ENCODE measurements at regions not wholly inside any gene's neighbourhood (a gene's known extent, or its start where the extent isn't known, plus 50 kb on each side); places are given as distances from the start of the nearest gene placed in this dataset.

- no peak overlapping the region for H2BK15ac ChIP-seq (ENCODE audit: low read length)
- no peak for FAIRE-seq
- no peak overlapping the region for H3K27ac ChIP-seq (ENCODE audit: low read depth, low read length)
- TF ChIP-seq TAF1 (IDR thresholded peaks at IDR 0.05; ENCODE audit: low read depth, low read length), result no peak
- no peak for TF ChIP-seq SIX5 (IDR thresholded peaks at IDR 0.05; ENCODE audit: low read depth, low read length)
- TF ChIP-seq FOSL1 (IDR thresholded peaks at IDR 0.05; ENCODE audit: insufficient read depth, low read depth, low read length), result no peak
- TF ChIP-seq ASH2L (IDR thresholded peaks at IDR 0.05; ENCODE audit: low read length), result no peak
- TF ChIP-seq BRCA1 (IDR thresholded peaks at IDR 0.05; ENCODE audit: low read depth, low read length), result no peak
Observed at GRCh38 chr9:90025816-90026215, 421.0 kb downstream of the GADD45G start.

More at GRCh38 chr9:90025816-90026215, 421.0 kb downstream of the GADD45G start:
- Histone ChIP-seq H3K23me2 (ENCODE audit: low read depth, low read length) (no peaks in the 10 kb centered on the region), H3K27me3 (replicated peaks in 1 of 4; ENCODE audit: control insufficient read depth in 3 of 4, extremely low read depth in 1 of 4, insufficient read depth in 3 of 4, low read length in 3 of 4) (no peaks in the 10 kb centered on the region; a peak in 1 of 7 replicates), H2BK12ac (ENCODE audit: low read depth, low read length) (no peak overlapping the region), H3K4me2 (ENCODE audit: insufficient read depth in 1 of 2, low read depth in 2 of 2, low read length in 2 of 2) (no peak overlapping the region), H2BK5ac (ENCODE audit: low read depth, low read length) (no peak overlapping the region; the same call in 1 of the 2 replicates), H3K9me3 (ENCODE audit: insufficient read depth in 2 of 2, low read depth in 1 of 2, low read length in 1 of 2) (no peaks in the 10 kb centered on the region), H3K14ac (ENCODE audit: insufficient read length) (no peak overlapping the region), H2BK20ac (ENCODE audit: low read length) (peak overlapping the region; percentile 95; the same call in 1 of the 2 replicates), H2BK120ac (replicated peaks; ENCODE audit: low read depth, low read length) (no peak overlapping the region), H3K18ac (ENCODE audit: extremely low read depth, low read length) (no peak overlapping the region), H3K36me3 (ENCODE audit: control insufficient read depth in 2 of 4, insufficient read depth in 4 of 4, low read length in 3 of 4) (no peaks in the 10 kb centered on the region), H4K8ac (ENCODE audit: extremely low read depth, insufficient read depth, low read length) (no peak overlapping the region), H3K4me3 (ENCODE audit: extremely low read depth in 1 of 4, insufficient read depth in 2 of 4, low read depth in 3 of 4, low read length in 4 of 4) (no peak overlapping the region), H4K20me1 (replicated peaks in 1 of 2; ENCODE audit: control insufficient read depth in 1 of 2, insufficient read depth in 2 of 2, low read length in 2 of 2) (no peaks in the 10 kb centered on the region), H4K91ac (replicated peaks; ENCODE audit: insufficient read length, low read length) (peak overlapping the region; percentile 9), H3K23ac (ENCODE audit: insufficient read length) (no peak overlapping the region), H4K5ac (ENCODE audit: insufficient read length, low read depth, low read length) (no peak overlapping the region), H3K9ac (replicated peaks in 1 of 4; ENCODE audit: extremely low read depth in 1 of 4, low read depth in 3 of 4, low read length in 3 of 4) (no peak overlapping the region), H3K79me2 (ENCODE audit: control insufficient read depth in 1 of 2, insufficient read depth in 2 of 2, low read length in 2 of 2) (no peaks in the 10 kb centered on the region), H2AK5ac (ENCODE audit: low read depth, low read length) (no peak overlapping the region), H3K4ac (replicated peaks; ENCODE audit: insufficient read length, low read depth, low read length) (no peak overlapping the region), H3K56ac (replicated peaks; ENCODE audit: insufficient read length, low read depth, low read length) (no peak overlapping the region), H3K79me1 (ENCODE audit: low read depth, low read length) (no peaks in the 10 kb centered on the region), H2AFZ (ENCODE audit: low read length) (0 out of 2 replicates have a peak overlapping the region, but pooled peaks have one; percentile 17), H3K4me1 (replicated peaks in 1 of 4; ENCODE audit: control insufficient read depth in 3 of 4, insufficient read depth in 4 of 4, low read length in 3 of 4) (peaks cover 0 to 13% (median 7%) of the 10 kb centered on the region in 4 experiments; a peak in 6 of 7 replicates)
- 68% methylated on average over 3 of the region's 3 CpGs; no CpG with 5 or more reads in 1 of the 2 experiments for WGBS, 2 experiments (ENCODE audit: extremely low coverage in 1 of 2, insufficient coverage in 1 of 2, insufficient read length in 1 of 2, insufficient replicate concordance in 2 of 2, low coverage in 1 of 2, low lambda C conversion rate in 2 of 2, missing lambda C conversion rate in 1 of 2)
- peak in 1 of 2 experiments; percentile 31 for DNase-seq (ENCODE audit: low read depth in 1 of 2, low spot score in 2 of 2)
- CTCF ChIA-PET (ENCODE audit: partially characterized antibody), result interaction anchor here (1.4 kb wide), 1 partner anchor 10 kb away, joined by 3 read pairs; no protein-coding TSS in a partner anchor
- POLR2A ChIA-PET (ENCODE audit: partially characterized antibody), result no interaction called here

All from H1 (cell line).